ENCODE measurements at regions not wholly inside any gene's neighbourhood (a gene's known extent, or its start where the extent isn't known, plus 50 kb on each side); places are given as distances from the start of the nearest gene placed in this dataset.

GRCh38 chr15:70505411-70505919 lies 257.9 kb downstream of the UACA start:
- Histone ChIP-seq H3K27me3 (replicated peaks; ENCODE audit: insufficient read depth) (no peaks in the 10 kb centered on the region), H3K4me3 (no peak overlapping the region), H3K9me3 (no peaks in the 10 kb centered on the region), H3K4me1 (replicated peaks) (peaks cover 18% of the 10 kb centered on the region), H3K27ac (no peak overlapping the region), H3K36me3 (no peaks in the 10 kb centered on the region)
- intact Hi-C loops (cut with DNase I) = no loop called here
- WGBS = 16% methylated on average over 3 of the region's 3 CpGs
- DNase-seq (ENCODE audit: low spot score) = peak; percentile 48
- TF ChIP-seq POLR2AphosphoS5 (IDR thresholded peaks at IDR 0.05) = peak; percentile 46
- TF ChIP-seq CTCF (IDR thresholded peaks at IDR 0.05) = no peak

- WGBS = 87% methylated on average over 12 of the region's 12 CpGs
- Histone ChIP-seq H3K27ac (no peak overlapping the region), H3K9me3 (no peaks in the 10 kb centered on the region), H3K4me3 (no peak overlapping the region), H3K4me1 (replicated peaks) (peaks cover 18% of the 10 kb centered on the region), H3K27me3 (replicated peaks; ENCODE audit: insufficient read depth) (no peaks in the 10 kb centered on the region), H3K36me3 (no peaks in the 10 kb centered on the region)
- TF ChIP-seq POLR2AphosphoS5 (IDR thresholded peaks at IDR 0.05) = no peak
- no peak for TF ChIP-seq CTCF (IDR thresholded peaks at IDR 0.05)
- no peak for TF ChIP-seq POLR2A (IDR thresholded peaks at IDR 0.05)
- intact Hi-C loops (cut with DNase I) = no loop called here
- DNase-seq (ENCODE audit: low spot score) = no peak
Measured at GRCh38 chr15:70504988-70505387, 258.4 kb downstream of the UACA start.

GRCh38 chr15:70504299-70504951 lies 258.9 kb downstream of the UACA start:
- 62% methylated on average over 5 of the region's 9 CpGs for WGBS
- Histone ChIP-seq H3K4me1 (replicated peaks) (peaks cover 18% of the 10 kb centered on the region), H3K36me3 (no peaks in the 10 kb centered on the region), H3K27ac (no peak overlapping the region), H3K27me3 (replicated peaks; ENCODE audit: insufficient read depth) (no peaks in the 10 kb centered on the region), H3K4me3 (no peak overlapping the region), H3K9me3 (no peaks in the 10 kb centered on the region)
- TF ChIP-seq POLR2A (IDR thresholded peaks at IDR 0.05) (no peak), POLR2AphosphoS5 (IDR thresholded peaks at IDR 0.05) (no peak), CTCF (IDR thresholded peaks at IDR 0.05) (no peak)
- DNase-seq (ENCODE audit: low spot score) = no peak
- intact Hi-C loops (cut with DNase I) = no loop called here

- H3K36me3 ChIP-seq = no peaks in the 10 kb centered on the region
- no peak overlapping the region for H3K4me3 ChIP-seq
- no peaks in the 10 kb centered on the region for H3K9me3 ChIP-seq
- peaks cover 18% of the 10 kb centered on the region for H3K4me1 ChIP-seq (replicated peaks)
- WGBS = 87% methylated on average over 10 of the region's 10 CpGs
- intact Hi-C loops (cut with DNase I) = no loop called here
- TF ChIP-seq CTCF (IDR thresholded peaks at IDR 0.05) = no peak
- TF ChIP-seq POLR2AphosphoS5 (IDR thresholded peaks at IDR 0.05) = no peak
- TF ChIP-seq POLR2A (IDR thresholded peaks at IDR 0.05) = no peak
- no peak for DNase-seq (ENCODE audit: low spot score)
- H3K27me3 ChIP-seq (replicated peaks; ENCODE audit: insufficient read depth) = no peaks in the 10 kb centered on the region
- H3K27ac ChIP-seq = no peak overlapping the region
Measured at GRCh38 chr15:70503798-70504298, 259.5 kb downstream of the UACA start.

Measured in prostate gland (tissue), 2 donors.